ENCODE measurements at regions not wholly inside any gene's neighbourhood (a gene's known extent, or its start where the extent isn't known, plus 50 kb on each side); places are given as distances from the start of the nearest gene placed in this dataset.
"Not testable (repeated sequence)": the region's sequence is repeated elsewhere in the genome, so short reads cannot be mapped to it uniquely, and the experiment has no call there.

GRCh38 chr10:108920029-108920428 lies 1003.3 kb downstream of the XPNPEP1 start:
- POLR2A ChIA-PET; CTCF ChIA-PET; H3K4me3 Mint-ChIP-seq; H3K27me3 Mint-ChIP-seq (ENCODE audit: low read depth); DNase-seq (ENCODE audit: low spot score); ATAC-seq; H3K27ac Mint-ChIP-seq; H3K4me1 Mint-ChIP-seq: not testable (repeated sequence)
- H3K9me3 Mint-ChIP-seq = peaks cover 25% of the 10 kb centered on the region
- peak; percentile 97 for TF ChIP-seq ZNF317 (CRISPR knock-in tag; IDR thresholded peaks at IDR 0.05; ENCODE audit: borderline replicate concordance, low read depth)
- H3K36me3 Mint-ChIP-seq = peaks cover 16% of the 10 kb centered on the region

DNA sequence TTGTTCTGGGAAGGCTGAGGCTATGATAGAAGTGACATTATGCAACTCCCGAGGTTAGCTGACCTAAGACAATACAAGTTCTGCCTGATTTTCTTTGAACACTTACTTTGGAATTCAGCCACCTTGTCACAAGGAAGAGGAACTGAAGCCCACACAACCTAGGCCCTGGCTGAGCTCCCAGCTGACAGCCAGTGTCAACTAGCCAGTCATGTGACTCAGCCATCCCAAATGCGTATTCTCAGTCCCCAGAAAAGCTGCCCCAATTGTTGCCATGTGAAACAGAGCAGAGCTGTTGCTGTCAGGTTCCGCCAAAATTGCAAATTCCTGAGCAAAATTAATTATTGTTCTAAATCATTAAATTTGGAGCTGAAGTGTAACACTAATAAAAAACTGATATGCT lies 1010.0 kb downstream of the XPNPEP1 start:
- DNase-seq (ENCODE audit: low spot score) (peak; percentile 10), ATAC-seq (no peak)
- no peak overlapping the region for H3K27ac Mint-ChIP-seq
- POLR2A ChIA-PET = no interaction called here
- peaks cover 25% of the 10 kb centered on the region for H3K27me3 Mint-ChIP-seq (ENCODE audit: low read depth)
- peak overlapping the region; percentile 35; the same call in 1 of the 2 replicates for H3K4me3 Mint-ChIP-seq
- H3K36me3 Mint-ChIP-seq = no peaks in the 10 kb centered on the region
- no peaks in the 10 kb centered on the region for H3K9me3 Mint-ChIP-seq
- TF ChIP-seq USF1 (CRISPR knock-in tag; IDR thresholded peaks at IDR 0.05) (peak; percentile 76), KAT7 (CRISPR knock-in tag; IDR thresholded peaks at IDR 0.05; ENCODE audit: borderline replicate concordance) (no peak), ZMAT4 (CRISPR knock-in tag; IDR thresholded peaks at IDR 0.05) (no peak), CBFB (CRISPR knock-in tag; IDR thresholded peaks at IDR 0.05; ENCODE audit: low read depth) (no peak), E2F1 (CRISPR knock-in tag; IDR thresholded peaks at IDR 0.05) (no peak)
- TF ChIP-seq, protein P1, sequence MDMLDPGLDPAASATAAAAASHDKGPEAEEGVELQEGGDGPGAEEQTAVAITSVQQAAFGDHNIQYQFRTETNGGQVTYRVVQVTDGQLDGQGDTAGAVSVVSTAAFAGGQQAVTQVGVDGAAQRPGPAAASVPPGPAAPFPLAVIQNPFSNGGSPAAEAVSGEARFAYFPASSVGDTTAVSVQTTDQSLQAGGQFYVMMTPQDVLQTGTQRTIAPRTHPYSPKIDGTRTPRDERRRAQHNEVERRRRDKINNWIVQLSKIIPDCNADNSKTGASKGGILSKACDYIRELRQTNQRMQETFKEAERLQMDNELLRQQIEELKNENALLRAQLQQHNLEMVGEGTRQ (CRISPR knock-in tag; IDR thresholded peaks at IDR 0.05) = peak; percentile 80
- H3K4me1 Mint-ChIP-seq = peaks cover 9% of the 10 kb centered on the region
- CTCF ChIA-PET = interaction anchor here (0.6 kb wide), 1 partner anchor 416 kb away, joined by 3 read pairs; no protein-coding TSS in a partner anchor

DNA sequence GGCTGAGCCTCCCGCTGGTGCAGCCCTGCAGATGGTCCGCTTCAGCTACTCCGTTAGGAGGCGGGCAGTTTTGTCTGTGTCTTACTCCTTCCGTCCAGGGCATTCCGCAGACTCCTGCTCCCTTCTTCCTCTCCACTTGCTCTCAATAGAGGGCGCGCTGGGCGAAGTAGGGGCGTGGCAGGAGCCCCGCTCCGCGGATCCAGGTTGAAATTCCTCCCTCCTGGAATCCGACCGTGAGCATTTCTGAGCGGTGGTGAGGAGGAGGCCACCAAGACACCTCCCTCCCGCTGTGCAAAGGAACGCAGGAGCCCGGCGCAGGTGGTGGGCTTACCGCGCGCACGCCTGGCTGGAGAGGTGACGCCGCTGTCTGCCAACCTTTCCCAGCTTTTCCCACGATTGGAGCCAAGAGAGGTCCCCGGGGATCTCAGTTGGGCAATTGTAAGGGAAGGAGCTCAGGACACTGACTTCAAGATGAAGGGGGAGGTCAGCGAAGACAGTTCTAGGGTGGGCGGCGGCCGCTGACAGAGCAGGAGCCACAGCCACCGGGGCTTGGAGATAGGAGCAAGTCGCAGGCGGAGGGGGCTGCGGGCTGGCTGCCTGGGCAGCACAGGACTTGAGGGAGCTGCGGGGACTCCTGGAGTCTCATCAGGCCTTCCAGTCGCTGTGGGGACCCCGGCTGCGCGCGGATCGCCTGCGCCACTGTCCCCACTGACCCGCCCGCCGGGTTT lies 1011.3 kb downstream of the XPNPEP1 start:
- H3K27me3 Mint-ChIP-seq (ENCODE audit: low read depth) = peaks cover 25% of the 10 kb centered on the region
- ATAC-seq = peak; percentile 98
- H3K27ac Mint-ChIP-seq = no peak overlapping the region
- H3K4me3 Mint-ChIP-seq = peak overlapping the region; percentile 84
- DNase-seq (ENCODE audit: low spot score) = peak; percentile 95
- H3K9me3 Mint-ChIP-seq = no peaks in the 10 kb centered on the region
- peaks cover 9% of the 10 kb centered on the region for H3K4me1 Mint-ChIP-seq
- no peaks in the 10 kb centered on the region for H3K36me3 Mint-ChIP-seq
- POLR2A ChIA-PET = no interaction called here
- CTCF ChIA-PET = interaction anchor here (0.6 to 1.5 kb wide), 12 partner anchors 8 to 861 kb away, joined by 3 to 5 read pairs (median 3); no protein-coding TSS in a partner anchor
- TF ChIP-seq USF1 (CRISPR knock-in tag; IDR thresholded peaks at IDR 0.05) = no peak
- TF ChIP-seq HMGXB4 (CRISPR knock-in tag; IDR thresholded peaks at IDR 0.05) = peak; percentile 67; the same call in 1 of the 2 replicates
- TF ChIP-seq ATF1 (CRISPR knock-in tag; IDR thresholded peaks at IDR 0.05) = no peak
- peak; percentile 72 for TF ChIP-seq SP1 (CRISPR knock-in tag; conservative IDR thresholded peaks at IDR 0.05)
- TF ChIP-seq SMAD4 (CRISPR knock-in tag; IDR thresholded peaks at IDR 0.05) = no peak
- TF ChIP-seq, protein P2, sequence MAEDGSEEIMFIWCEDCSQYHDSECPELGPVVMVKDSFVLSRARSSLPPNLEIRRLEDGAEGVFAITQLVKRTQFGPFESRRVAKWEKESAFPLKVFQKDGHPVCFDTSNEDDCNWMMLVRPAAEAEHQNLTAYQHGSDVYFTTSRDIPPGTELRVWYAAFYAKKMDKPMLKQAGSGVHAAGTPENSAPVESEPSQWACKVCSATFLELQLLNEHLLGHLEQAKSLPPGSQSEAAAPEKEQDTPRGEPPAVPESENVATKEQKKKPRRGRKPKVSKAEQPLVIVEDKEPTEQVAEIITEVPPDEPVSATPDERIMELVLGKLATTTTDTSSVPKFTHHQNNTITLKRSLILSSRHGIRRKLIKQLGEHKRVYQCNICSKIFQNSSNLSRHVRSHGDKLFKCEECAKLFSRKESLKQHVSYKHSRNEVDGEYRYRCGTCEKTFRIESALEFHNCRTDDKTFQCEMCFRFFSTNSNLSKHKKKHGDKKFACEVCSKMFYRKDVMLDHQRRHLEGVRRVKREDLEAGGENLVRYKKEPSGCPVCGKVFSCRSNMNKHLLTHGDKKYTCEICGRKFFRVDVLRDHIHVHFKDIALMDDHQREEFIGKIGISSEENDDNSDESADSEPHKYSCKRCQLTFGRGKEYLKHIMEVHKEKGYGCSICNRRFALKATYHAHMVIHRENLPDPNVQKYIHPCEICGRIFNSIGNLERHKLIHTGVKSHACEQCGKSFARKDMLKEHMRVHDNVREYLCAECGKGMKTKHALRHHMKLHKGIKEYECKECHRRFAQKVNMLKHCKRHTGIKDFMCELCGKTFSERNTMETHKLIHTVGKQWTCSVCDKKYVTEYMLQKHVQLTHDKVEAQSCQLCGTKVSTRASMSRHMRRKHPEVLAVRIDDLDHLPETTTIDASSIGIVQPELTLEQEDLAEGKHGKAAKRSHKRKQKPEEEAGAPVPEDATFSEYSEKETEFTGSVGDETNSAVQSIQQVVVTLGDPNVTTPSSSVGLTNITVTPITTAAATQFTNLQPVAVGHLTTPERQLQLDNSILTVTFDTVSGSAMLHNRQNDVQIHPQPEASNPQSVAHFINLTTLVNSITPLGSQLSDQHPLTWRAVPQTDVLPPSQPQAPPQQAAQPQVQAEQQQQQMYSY (CRISPR knock-in tag; IDR thresholded peaks at IDR 0.05) = peak; percentile 58; the same call in 1 of the 2 replicates
- TF ChIP-seq, protein P3, sequence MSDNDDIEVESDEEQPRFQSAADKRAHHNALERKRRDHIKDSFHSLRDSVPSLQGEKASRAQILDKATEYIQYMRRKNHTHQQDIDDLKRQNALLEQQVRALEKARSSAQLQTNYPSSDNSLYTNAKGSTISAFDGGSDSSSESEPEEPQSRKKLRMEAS (CRISPR knock-in tag; IDR thresholded peaks at IDR 0.05) = peak; percentile 49; the same call in 1 of the 2 replicates
- TF ChIP-seq, protein P4, sequence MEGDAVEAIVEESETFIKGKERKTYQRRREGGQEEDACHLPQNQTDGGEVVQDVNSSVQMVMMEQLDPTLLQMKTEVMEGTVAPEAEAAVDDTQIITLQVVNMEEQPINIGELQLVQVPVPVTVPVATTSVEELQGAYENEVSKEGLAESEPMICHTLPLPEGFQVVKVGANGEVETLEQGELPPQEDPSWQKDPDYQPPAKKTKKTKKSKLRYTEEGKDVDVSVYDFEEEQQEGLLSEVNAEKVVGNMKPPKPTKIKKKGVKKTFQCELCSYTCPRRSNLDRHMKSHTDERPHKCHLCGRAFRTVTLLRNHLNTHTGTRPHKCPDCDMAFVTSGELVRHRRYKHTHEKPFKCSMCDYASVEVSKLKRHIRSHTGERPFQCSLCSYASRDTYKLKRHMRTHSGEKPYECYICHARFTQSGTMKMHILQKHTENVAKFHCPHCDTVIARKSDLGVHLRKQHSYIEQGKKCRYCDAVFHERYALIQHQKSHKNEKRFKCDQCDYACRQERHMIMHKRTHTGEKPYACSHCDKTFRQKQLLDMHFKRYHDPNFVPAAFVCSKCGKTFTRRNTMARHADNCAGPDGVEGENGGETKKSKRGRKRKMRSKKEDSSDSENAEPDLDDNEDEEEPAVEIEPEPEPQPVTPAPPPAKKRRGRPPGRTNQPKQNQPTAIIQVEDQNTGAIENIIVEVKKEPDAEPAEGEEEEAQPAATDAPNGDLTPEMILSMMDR (IDR thresholded peaks at IDR 0.05) = 0 out of 2 replicates have a peak, but pooled peaks have one; percentile 26
- 0 out of 2 replicates have a peak, but pooled peaks have one; percentile 20 for TF ChIP-seq ZNF138 (CRISPR knock-in tag; conservative IDR thresholded peaks at IDR 0.05)

Measured in WTC11 (cell line).